ENCODE measurements at regions not wholly inside any gene's neighbourhood (a gene's known extent, or its start where the extent isn't known, plus 50 kb on each side); places are given as distances from the start of the nearest gene placed in this dataset.

DNA sequence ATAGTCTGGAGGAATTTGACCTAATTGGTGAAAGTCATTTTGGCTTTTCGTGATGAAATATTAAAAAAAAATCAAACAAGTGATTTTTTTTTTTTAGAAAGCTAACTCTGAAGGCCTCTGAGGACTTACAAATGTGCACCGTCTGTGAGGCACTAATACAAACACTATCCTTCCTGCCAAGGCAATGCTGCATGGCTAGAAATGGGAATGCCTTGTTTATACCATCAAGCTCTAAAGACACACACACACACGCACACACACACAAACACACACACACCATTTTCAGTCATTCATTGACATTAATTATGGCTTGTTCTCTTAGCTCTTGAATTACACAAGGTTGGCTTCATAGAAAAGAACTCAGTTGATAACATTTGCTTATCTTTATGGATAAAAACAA lies 1242.0 kb upstream of the ACVR2A start:
- Histone ChIP-seq H3K27ac (ENCODE audit: low read depth, low read length, poor library complexity, severe bottlenecking) (no peak overlapping the region), H3K4me1 (ENCODE audit: insufficient read depth, low read length, poor library complexity, severe bottlenecking) (no peaks in the 10 kb centered on the region), H3K36me3 (ENCODE audit: insufficient read depth, low read length, poor library complexity, severe bottlenecking) (no peaks in the 10 kb centered on the region), H3K27me3 (replicated peaks; ENCODE audit: insufficient read depth, low read depth, low read length, poor library complexity) (no peaks in the 10 kb centered on the region), H3K9me3 (ENCODE audit: low read depth, low read length, poor library complexity, severe bottlenecking) (no peaks in the 10 kb centered on the region), H3K4me3 (ENCODE audit: low read depth, low read length, poor library complexity, severe bottlenecking) (no peak overlapping the region)
- ChIA-PET CTCF (interaction anchor here (0.7 kb wide), 1 partner anchor 58 kb away, joined by 4 read pairs; no protein-coding TSS in a partner anchor), POLR2A (ENCODE audit: low non-redundant PET) (interaction anchor here (0.5 kb wide), 1 partner anchor 972 kb away, joined by 3 read pairs; no protein-coding TSS in a partner anchor)
- no peak for DNase-seq (ENCODE audit: low spot score)
- intact Hi-C loops (cut with micrococcal nuclease; ENCODE audit: unreplicated experiment) = no loop called here
- no peak for TF ChIP-seq CTCF (conservative IDR thresholded peaks at IDR 0.05; ENCODE audit: low read depth, low read length)
- BruUV-seq (replicated peaks) = no TSS peak

- Histone ChIP-seq H3K27me3 (replicated peaks; ENCODE audit: insufficient read depth, low read depth, low read length, poor library complexity) (no peaks in the 10 kb centered on the region), H3K4me1 (ENCODE audit: insufficient read depth, low read length, poor library complexity, severe bottlenecking) (no peaks in the 10 kb centered on the region), H3K4me3 (ENCODE audit: low read depth, low read length, poor library complexity, severe bottlenecking) (no peak overlapping the region), H3K36me3 (ENCODE audit: insufficient read depth, low read length, poor library complexity, severe bottlenecking) (no peaks in the 10 kb centered on the region), H3K27ac (ENCODE audit: low read depth, low read length, poor library complexity, severe bottlenecking) (no peak overlapping the region), H3K9me3 (ENCODE audit: low read depth, low read length, poor library complexity, severe bottlenecking) (no peaks in the 10 kb centered on the region)
- TF ChIP-seq CTCF (conservative IDR thresholded peaks at IDR 0.05; ENCODE audit: low read depth, low read length) = no peak
- no peak for TF ChIP-seq EZH2 (IDR thresholded peaks at IDR 0.05; ENCODE audit: borderline replicate concordance, low read depth, low read length, poor library complexity, severe bottlenecking)
- CTCF ChIA-PET = no interaction called here
- intact Hi-C loops (cut with micrococcal nuclease; ENCODE audit: unreplicated experiment) = no loop called here
- no peak for DNase-seq (ENCODE audit: low spot score)
- POLR2A ChIA-PET (ENCODE audit: low non-redundant PET) = no interaction called here
- no TSS peak for BruUV-seq (replicated peaks)
Observed at GRCh38 chr2:146602383-146602782, 1242.4 kb upstream of the ACVR2A start.

- H3K4me1 ChIP-seq (ENCODE audit: insufficient read depth, low read length, poor library complexity, severe bottlenecking) = no peaks in the 10 kb centered on the region
- H3K9me3 ChIP-seq (ENCODE audit: low read depth, low read length, poor library complexity, severe bottlenecking) = no peaks in the 10 kb centered on the region
- CTCF ChIA-PET = no interaction called here
- no TSS peak for BruUV-seq (replicated peaks)
- H3K27ac ChIP-seq (ENCODE audit: low read depth, low read length, poor library complexity, severe bottlenecking) = no peak overlapping the region
- TF ChIP-seq CTCF (conservative IDR thresholded peaks at IDR 0.05; ENCODE audit: low read depth, low read length) (no peak), EZH2 (IDR thresholded peaks at IDR 0.05; ENCODE audit: borderline replicate concordance, low read depth, low read length, poor library complexity, severe bottlenecking) (no peak)
- H3K36me3 ChIP-seq (ENCODE audit: insufficient read depth, low read length, poor library complexity, severe bottlenecking) = no peaks in the 10 kb centered on the region
- no peak overlapping the region for H3K4me3 ChIP-seq (ENCODE audit: low read depth, low read length, poor library complexity, severe bottlenecking)
- no peaks in the 10 kb centered on the region for H3K27me3 ChIP-seq (replicated peaks; ENCODE audit: insufficient read depth, low read depth, low read length, poor library complexity)
- intact Hi-C loops (cut with micrococcal nuclease; ENCODE audit: unreplicated experiment) = no loop called here
- no peak for DNase-seq (ENCODE audit: low spot score)
- POLR2A ChIA-PET (ENCODE audit: low non-redundant PET) = no interaction called here
Observed at GRCh38 chr2:146598791-146599190, 1246.0 kb upstream of the ACVR2A start.
